ENCODE measurements at regions not wholly inside any gene's neighbourhood (a gene's known extent, or its start where the extent isn't known, plus 50 kb on each side); places are given as distances from the start of the nearest gene placed in this dataset.
"Not testable (repeated sequence)": the region's sequence is repeated elsewhere in the genome, so short reads cannot be mapped to it uniquely, and the experiment has no call there.

DNA sequence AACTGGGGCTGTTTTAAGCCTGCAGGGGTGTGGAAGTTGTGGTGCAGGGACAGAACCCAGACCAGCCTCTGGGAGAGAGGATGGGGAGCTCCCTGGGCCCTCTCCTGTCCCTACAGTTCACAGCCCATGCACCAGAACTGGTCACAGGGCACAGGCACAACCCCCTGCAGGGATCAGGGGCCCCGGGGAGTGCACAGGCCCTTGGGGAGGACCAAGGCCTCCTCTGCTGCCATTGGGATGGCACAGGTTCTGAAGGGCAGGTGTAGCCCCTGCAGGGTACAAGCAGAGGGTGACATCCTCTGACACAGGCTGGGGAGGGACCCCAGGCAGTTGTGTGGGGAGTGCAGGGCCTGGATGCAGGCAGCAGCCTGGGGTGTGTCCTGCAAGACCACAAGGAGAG lies 66.4 kb upstream of the SFSWAP start:
- DNase-seq (ENCODE audit: low read depth in 2 of 2), result no peak

DNA sequence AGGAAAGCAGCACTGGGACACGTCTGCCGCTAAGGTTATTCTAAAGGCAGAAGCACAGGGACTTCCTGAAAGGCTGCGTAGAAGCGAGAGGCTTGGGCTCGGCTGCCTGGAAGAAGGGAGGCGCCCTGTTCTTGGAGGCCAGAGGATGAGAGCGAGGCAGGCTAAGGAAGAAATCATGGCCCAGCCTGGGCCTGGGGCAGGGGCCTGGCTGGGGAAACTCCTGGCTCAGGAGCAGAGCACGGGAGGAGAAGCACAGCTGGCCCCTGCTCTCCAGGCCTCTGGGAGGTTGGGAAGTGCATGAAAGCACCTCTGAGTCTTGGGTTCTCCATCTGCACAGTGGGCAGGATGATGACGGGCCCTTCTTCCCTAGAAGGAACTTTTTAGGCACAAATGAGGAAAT lies 66.0 kb upstream of the SFSWAP start:
- not testable (repeated sequence) for DNase-seq (ENCODE audit: low read depth in 2 of 2)

DNA sequence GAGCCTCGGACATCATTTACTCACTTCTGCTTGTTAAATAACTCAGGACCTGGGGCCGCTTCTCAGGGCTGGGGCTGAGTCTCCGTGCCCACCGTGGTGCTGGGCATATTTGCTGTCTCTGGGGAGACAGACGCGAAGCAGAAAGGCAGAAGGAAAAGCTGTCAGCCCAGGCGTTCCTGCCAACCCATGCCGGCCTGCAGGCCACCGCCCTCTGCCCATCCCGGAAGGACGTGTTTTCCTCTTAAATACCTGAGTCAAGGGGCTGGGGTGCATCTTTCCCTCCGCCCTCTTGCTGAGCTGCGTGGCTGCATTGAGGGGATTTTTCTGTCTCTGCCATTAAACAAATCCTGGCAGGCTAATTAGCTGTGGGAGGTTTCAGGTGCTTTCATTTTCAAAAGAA lies 65.3 kb upstream of the SFSWAP start:
- DNase-seq (ENCODE audit: low read depth in 2 of 2), result not testable (repeated sequence)

DNA sequence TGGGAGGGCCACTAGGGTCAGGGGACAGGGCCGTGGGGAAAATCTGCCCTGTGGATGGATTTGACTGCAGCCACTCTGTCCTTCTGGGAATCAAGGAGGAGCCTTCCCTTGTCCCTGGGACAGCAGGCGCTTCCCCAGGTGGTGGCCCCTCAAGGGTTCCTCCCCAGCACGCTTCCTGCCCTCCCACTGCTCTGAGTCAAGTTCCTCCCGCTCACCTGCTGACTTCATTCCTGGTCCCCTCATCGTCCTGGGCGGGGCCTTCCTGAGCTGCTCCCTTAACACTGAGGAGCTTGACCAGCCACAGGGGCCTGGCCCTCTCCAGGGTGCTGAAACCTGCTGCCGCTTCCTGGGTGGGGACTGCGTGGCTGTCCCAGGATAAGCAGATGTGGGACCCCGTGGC lies 64.4 kb upstream of the SFSWAP start:
- DNase-seq (ENCODE audit: low read depth in 2 of 2), result not testable (repeated sequence)

DNA sequence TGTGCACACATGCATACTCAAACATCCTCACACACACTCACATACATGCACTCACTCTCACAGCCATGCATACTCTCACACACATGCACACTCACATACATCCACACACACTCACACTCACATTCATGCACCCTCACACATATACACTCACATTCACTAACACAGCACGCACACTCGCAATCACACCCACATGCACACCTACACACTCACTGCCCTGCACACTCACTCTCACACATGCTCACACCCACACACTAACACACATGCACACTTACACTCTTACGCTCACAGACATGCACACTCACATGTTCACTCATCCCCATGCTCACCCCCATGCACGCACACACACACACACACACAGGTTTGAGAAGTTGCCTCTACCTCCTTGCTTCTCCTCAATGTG lies 63.2 kb upstream of the SFSWAP start:
- no peak for DNase-seq (ENCODE audit: low read depth in 2 of 2)

DNA sequence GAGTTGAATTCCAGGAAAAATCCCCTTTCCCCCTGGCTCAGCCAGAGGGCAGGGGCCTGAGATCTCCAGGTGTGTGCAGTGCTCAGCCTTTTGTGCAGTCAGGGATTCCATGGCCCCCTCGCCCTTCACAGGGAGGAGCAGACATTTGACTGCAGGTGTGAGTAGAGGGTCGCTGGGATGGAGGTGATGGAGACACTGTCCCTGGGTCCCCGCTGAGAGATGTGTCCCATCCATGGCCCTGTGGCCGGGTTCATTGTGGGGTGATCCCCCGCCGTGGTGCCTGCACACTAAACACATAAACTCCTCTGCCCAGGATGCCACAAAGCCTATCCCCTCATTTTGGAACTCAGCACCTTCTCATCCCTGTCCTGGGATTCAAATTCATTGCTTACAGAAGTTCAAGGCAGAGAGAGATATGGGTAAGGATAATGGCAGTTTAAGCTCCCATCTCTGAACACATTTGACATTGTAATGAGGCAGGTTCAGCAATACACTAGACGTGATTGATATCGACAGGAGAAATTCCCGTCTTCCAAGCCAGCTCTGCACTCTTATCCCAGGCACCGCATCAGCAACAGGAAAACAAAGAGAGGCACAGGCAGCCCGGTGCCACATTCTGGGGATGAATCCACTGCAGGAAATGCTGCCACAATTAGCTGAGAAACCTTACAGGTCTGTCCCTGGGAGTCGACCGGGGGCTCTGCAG lies 55.3 kb upstream of the SFSWAP start:
- DNase-seq (ENCODE audit: low read depth in 2 of 2), result not testable (repeated sequence)

DNA sequence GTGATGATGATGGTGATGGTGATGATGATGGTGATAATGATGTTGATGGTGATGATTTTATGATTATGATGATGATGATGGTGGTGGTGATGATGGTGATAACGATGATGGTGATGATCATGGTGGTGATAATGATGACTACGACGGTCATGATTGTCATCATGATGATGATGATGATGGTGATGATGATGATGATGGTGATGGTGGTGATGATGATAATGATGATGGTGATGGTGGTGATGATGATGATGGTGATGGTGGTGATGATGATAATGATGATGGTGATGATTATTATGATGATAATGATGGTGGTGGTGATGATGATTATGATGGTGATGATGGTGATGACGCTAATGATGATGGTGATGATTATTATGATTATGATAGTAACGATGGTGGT lies 54.1 kb upstream of the SFSWAP start:
- not testable (repeated sequence) for DNase-seq (ENCODE audit: low read depth in 2 of 2)

DNA sequence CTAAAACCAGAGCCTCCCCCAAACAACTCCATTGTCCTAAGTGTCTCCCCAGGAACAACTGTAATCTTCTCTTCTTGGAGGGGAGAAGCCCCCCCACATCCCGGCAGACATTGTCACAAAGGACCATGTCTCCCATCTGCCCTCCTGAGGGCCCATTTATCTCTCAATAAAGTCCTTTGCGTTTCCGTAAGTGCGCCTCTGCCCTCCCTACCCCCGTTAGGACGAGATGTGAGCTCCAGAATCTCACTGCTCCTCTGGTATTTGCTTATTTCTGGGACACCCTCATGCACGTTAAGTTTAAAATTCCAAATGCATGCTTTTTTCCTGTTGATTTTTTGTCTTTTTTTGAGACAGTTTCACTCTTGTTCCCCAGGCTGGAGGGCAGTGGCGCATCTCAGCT lies 52.3 kb upstream of the SFSWAP start:
- not testable (repeated sequence) for DNase-seq (ENCODE audit: low read depth in 2 of 2)

DNA sequence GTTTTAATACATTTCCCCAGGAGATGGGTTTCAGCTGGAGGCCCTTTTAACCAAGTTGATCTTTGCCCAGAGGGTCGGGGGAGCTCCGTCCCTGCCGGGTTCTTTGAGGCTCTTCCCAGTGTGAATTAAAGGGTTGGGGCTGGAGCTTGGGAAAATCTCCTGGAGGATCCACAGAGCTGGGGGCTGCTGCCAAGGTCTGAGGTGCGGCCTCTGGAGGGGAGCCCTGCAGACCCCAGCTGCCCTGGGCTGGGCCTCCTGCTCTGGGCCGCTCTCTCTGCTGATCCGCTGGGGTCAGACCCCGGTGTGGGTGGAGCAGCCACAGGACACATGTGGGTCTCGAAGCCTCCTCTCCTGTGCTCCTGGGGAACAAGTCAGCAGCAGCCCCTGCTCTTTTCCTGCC lies 51.4 kb upstream of the SFSWAP start:
- not testable (repeated sequence) for DNase-seq (ENCODE audit: low read depth in 2 of 2)

DNA sequence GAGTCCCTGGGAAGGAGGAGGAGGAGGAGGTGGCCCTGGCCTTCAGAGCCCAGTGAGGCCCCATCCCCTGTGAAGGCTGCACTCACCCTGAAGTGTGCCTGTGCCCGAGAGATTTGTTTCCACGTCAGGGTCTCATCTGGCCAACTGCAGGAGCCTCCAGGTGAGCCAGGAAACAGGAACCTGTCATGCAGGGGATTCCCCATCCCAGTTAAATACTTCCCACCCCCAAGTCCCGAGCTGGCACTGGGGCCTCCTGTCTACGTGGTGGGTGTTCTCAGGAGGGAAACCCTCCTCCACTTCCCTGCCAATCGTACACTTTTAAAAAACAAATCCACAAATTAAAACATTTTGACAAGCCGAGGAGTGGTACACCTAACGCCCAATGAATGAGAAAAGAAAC lies 50.9 kb upstream of the SFSWAP start:
- DNase-seq (ENCODE audit: low read depth in 2 of 2), result not testable (repeated sequence)

DNA sequence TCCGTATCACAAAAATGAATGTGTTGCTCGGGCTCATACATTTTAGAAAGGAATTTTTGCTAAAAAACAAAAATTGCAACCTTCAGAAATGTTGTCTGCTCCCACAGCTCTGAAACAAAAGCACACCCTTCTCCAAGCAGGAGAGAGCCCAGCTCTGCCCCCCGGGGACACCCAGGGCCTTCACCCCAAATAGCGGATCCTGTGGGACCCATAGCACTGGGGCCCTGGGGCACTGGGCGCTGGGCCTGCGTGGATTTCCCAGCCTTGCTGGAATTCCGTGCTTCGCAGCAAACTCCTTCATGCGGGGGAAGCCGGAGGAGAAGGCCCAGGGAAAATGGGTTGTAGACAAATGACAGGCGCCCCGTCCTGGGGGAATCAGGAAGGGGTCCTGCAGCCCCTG lies 50.5 kb upstream of the SFSWAP start:
- not testable (repeated sequence) for DNase-seq (ENCODE audit: low read depth in 2 of 2)
